Endodermal cell (in vitro differentiated cells): ENCODE measurements at regions not wholly inside any gene's neighbourhood (a gene's known extent, or its start where the extent isn't known, plus 50 kb on each side); places are given as distances from the start of the nearest gene placed in this dataset.
"Not testable (repeated sequence)": the region's sequence is repeated elsewhere in the genome, so short reads cannot be mapped to it uniquely, and the experiment has no call there.

Source experiments
- DNase-seq: peaks from one replicate; pipeline ENCODE4 v3.0.0-alpha.2; 2017
- H3K27ac ChIP-seq: 2 replicates; pipeline ENCODE4 v1.5.1; 2013; ENCODE audit warnings: mild to moderate bottlenecking, low read depth, low read length, moderate library complexity
- H3K27me3 ChIP-seq: 2 replicates; pipeline ENCODE4 v1.6.1; 2013; ENCODE audit warnings: mild to moderate bottlenecking, low read length, moderate library complexity; ENCODE audit not compliant: insufficient read depth, control insufficient read depth, poor library complexity, severe bottlenecking
- H3K36me3 ChIP-seq: 2 replicates; pipeline ENCODE4 v1.7.0; 2013; ENCODE audit warnings: mild to moderate bottlenecking, low read length, moderate library complexity; ENCODE audit not compliant: control insufficient read depth, insufficient read depth
- H3K4me1 ChIP-seq: one replicate; pipeline ENCODE4 v1.7.0; 2013; ENCODE audit warnings: low read length; ENCODE audit not compliant: control insufficient read depth, insufficient read depth
- H3K4me3 ChIP-seq: 2 replicates; pipeline ENCODE4 v1.5.1; 2013; ENCODE audit warnings: mild to moderate bottlenecking, low read length, moderate library complexity
- H3K9ac ChIP-seq: 2 replicates; pipeline ENCODE4 v1.6.1; 2013; ENCODE audit warnings: mild to moderate bottlenecking, low read length, moderate library complexity; ENCODE audit not compliant: poor library complexity, severe bottlenecking; ENCODE audit errors: extremely low read depth
- H3K9me3 ChIP-seq: 2 replicates; pipeline ENCODE4 v1.6.1; 2013; ENCODE audit warnings: mild to moderate bottlenecking, low read length, moderate library complexity; ENCODE audit not compliant: control insufficient read depth
- H3K27ac Mint-ChIP-seq: 2 replicates; pipeline ENCODE4 v1.8.0; 2020; ENCODE audit warnings: mixed read lengths
- H3K27me3 Mint-ChIP-seq: 2 replicates; pipeline ENCODE4 v1.8.0; 2021; ENCODE audit warnings: mild to moderate bottlenecking, mixed read lengths; ENCODE audit not compliant: insufficient read depth
- H3K36me3 Mint-ChIP-seq: 2 replicates; pipeline ENCODE4 v1.8.0; 2020; ENCODE audit warnings: low read depth, mixed read lengths
- H3K4me1 Mint-ChIP-seq: 2 replicates; pipeline ENCODE4 v1.8.0; 2020; ENCODE audit warnings: mixed read lengths
- H3K4me3 Mint-ChIP-seq: 2 replicates; pipeline ENCODE4 v1.8.0; 2020; ENCODE audit warnings: mild to moderate bottlenecking, moderate library complexity, mixed read lengths
- H3K9me3 Mint-ChIP-seq: 2 replicates; pipeline ENCODE4 v1.8.0; 2020; ENCODE audit warnings: mild to moderate bottlenecking, mixed read lengths
- whole genome bisulfite sequencing, 2 experiments: methylation state at CpG; one replicate each; pipeline versions ENCODE4 v1.1.5 to v1.1.7; 2013; ENCODE audit warnings: missing lambda C conversion rate in 2 of 2, mixed read lengths in 1 of 2; ENCODE audit not compliant: insufficient coverage in 1 of 2, insufficient read length in 1 of 2; 5-methylcytosine and 5-hydroxymethylcytosine counted together
- TF ChIP-seq, protein P1 (sequence below): fragments of 200-600 bp; sonication (generic); conservative IDR thresholded peaks from 2 replicates; pipeline ENCODE4 v1.5.0; 2021; ENCODE audit warnings: antibody characterized with exemption, mild to moderate bottlenecking

DNA sequence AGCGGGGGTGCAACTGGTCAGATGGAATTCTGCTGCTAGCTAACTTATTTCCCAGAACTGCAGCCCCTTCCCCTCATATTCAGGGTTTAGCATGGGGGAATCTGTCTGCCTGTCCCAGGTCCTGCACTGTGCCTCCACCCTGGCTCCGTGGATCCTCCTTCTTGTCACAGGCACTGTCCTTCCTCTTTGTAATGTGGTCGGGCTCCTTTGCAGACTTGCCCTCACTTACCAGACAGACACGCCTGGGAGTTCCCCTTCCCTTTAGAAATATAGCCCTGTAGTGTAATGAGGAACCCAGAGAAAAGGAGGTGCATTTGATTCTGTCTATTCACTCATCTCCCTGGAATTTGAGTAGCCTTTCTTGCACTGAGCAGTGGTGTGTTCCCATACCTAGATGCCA lies 108.7 kb downstream of the TRIM43 start:
- no peaks in the 10 kb centered on the region for H3K36me3 Mint-ChIP-seq
- H3K27ac Mint-ChIP-seq: no peak overlapping the region
- no peak for DNase-seq

DNA sequence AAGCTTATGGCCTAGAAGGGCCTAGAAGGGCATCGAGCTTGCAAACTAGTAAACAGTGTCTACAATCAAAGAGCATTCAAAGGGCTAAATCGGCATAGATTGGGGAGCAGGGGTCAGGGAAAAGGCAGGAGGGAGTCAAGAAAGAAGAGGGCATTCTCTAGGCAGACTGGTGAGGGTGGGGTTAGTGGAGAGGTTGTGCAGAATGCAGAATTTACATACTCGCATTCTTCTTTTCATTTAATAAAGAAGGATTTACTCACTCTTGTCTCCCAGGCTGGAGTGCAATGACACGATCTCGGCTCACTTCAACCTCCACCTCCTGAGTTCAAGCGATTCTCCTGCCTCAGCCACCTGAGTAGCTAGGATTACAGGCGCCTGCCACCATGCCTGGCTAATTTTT lies 110.7 kb downstream of the TRIM43 start:
- Mint-ChIP-seq H3K9me3 (no peaks in the 10 kb centered on the region), H3K27ac (no peak overlapping the region), H3K4me1 (peaks cover 13% of the 10 kb centered on the region), H3K36me3 (no peaks in the 10 kb centered on the region), H3K27me3 (peaks cover 24% of the 10 kb centered on the region), H3K4me3 (no peak overlapping the region)
- H3K27ac ChIP-seq: no peak overlapping the region
- 80 to 100% methylated on average over 2 to 7 of the region's 7 CpGs for WGBS, 2 experiments
- H3K27me3 ChIP-seq: peaks cover 12% of the 10 kb centered on the region
- H3K9me3 ChIP-seq: no peaks in the 10 kb centered on the region
- H3K4me1 ChIP-seq: no peaks in the 10 kb centered on the region
- no peaks in the 10 kb centered on the region for H3K36me3 ChIP-seq
- no peak for DNase-seq
- H3K4me3 ChIP-seq: no peak overlapping the region
- TF ChIP-seq, protein P1, sequence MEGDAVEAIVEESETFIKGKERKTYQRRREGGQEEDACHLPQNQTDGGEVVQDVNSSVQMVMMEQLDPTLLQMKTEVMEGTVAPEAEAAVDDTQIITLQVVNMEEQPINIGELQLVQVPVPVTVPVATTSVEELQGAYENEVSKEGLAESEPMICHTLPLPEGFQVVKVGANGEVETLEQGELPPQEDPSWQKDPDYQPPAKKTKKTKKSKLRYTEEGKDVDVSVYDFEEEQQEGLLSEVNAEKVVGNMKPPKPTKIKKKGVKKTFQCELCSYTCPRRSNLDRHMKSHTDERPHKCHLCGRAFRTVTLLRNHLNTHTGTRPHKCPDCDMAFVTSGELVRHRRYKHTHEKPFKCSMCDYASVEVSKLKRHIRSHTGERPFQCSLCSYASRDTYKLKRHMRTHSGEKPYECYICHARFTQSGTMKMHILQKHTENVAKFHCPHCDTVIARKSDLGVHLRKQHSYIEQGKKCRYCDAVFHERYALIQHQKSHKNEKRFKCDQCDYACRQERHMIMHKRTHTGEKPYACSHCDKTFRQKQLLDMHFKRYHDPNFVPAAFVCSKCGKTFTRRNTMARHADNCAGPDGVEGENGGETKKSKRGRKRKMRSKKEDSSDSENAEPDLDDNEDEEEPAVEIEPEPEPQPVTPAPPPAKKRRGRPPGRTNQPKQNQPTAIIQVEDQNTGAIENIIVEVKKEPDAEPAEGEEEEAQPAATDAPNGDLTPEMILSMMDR: no peak
- H3K9ac ChIP-seq: no peak overlapping the region

More for the DNA sequence above, 108.7 kb downstream of the TRIM43 start:
- Histone ChIP-seq H3K27ac (no peak overlapping the region), H3K9ac (no peak overlapping the region), H3K36me3 (no peaks in the 10 kb centered on the region), H3K9me3 (peaks cover 5% of the 10 kb centered on the region), H3K4me3 (no peak overlapping the region), H3K27me3 (peaks cover 17% of the 10 kb centered on the region), H3K4me1 (no peaks in the 10 kb centered on the region)
- Mint-ChIP-seq H3K4me1 (peaks cover 13% of the 10 kb centered on the region), H3K4me3 (no peak overlapping the region), H3K9me3 (no peaks in the 10 kb centered on the region), H3K27me3 (peaks cover 43% of the 10 kb centered on the region)
- 70 to 78% methylated on average over 3 to 4 of the region's 4 CpGs for WGBS, 2 experiments
- TF ChIP-seq, protein P1: no peak

DNA sequence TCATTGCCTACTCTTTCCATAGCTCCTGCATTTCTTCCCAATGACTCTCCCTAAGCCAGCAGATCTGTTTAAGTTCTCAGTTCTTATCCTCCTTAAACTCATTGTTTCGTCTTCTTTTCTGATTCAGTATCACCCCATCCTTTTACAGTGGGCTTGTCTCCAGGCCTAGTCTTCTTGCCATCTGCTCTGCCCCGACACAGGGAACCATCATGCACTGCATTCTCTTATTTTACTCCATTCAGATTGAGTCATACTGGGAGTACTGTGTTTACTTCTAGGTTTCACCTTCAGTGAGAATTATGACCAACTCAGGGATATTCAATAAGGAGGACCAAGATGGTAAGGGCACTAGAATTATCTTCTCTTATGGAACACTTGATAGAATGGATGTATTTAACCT lies 115.4 kb downstream of the TRIM43 start:
- not testable (repeated sequence) for H3K27ac ChIP-seq, DNase-seq, H3K4me1 ChIP-seq, H3K9me3 ChIP-seq, H3K4me1 Mint-ChIP-seq, H3K27ac Mint-ChIP-seq, H3K9me3 Mint-ChIP-seq, H3K36me3 Mint-ChIP-seq, H3K4me3 ChIP-seq, H3K9ac ChIP-seq, H3K4me3 Mint-ChIP-seq, H3K27me3 ChIP-seq, H3K36me3 ChIP-seq
- WGBS, 2 experiments: 86% methylated on average over 2 of the region's 2 CpGs; no CpG with 5 or more reads in 1 of the 2 experiments
- H3K27me3 Mint-ChIP-seq: peaks cover 21% of the 10 kb centered on the region

DNA sequence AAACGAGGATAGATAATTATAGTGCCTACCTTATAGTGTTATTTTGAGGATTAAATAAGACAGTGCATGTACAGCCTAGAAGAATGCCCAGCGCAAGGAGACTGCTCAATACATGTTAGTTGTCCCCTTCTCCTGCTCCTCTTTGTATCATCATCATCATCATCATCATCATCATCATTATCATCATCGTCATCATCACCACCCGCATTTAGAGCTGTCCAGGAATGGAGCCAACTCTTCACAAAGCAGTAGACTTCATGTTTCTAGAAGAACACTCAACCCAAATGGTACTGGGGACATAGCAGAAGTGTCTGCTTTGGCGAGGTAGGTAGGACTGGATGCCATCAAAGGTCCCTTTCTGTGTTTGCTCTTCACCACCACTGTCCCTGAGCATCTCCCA lies 116.0 kb downstream of the TRIM43 start:
- no peak overlapping the region for H3K9ac ChIP-seq
- no peaks in the 10 kb centered on the region for H3K36me3 Mint-ChIP-seq
- peaks cover 8% of the 10 kb centered on the region for H3K9me3 Mint-ChIP-seq
- no peak overlapping the region for H3K4me3 Mint-ChIP-seq
- WGBS, 2 experiments: 76 to 82% methylated on average over 3 to 4 of the region's 5 CpGs
- TF ChIP-seq, protein P1: no peak
- H3K27ac Mint-ChIP-seq: no peak overlapping the region
- H3K27me3 Mint-ChIP-seq: peaks cover 18% of the 10 kb centered on the region
- H3K9me3 ChIP-seq: peaks cover 7% of the 10 kb centered on the region
- H3K36me3 ChIP-seq: no peaks in the 10 kb centered on the region
- no peaks in the 10 kb centered on the region for H3K4me1 ChIP-seq
- H3K4me1 Mint-ChIP-seq: peaks cover 6% of the 10 kb centered on the region
- no peak overlapping the region for H3K27ac ChIP-seq
- no peak for DNase-seq
- no peak overlapping the region for H3K4me3 ChIP-seq
- peaks cover 9% of the 10 kb centered on the region for H3K27me3 ChIP-seq
